NCI-H345 (cell line): ENCODE measurements at regions not wholly inside any gene's neighbourhood (a gene's known extent, or its start where the extent isn't known, plus 50 kb on each side); places are given as distances from the start of the nearest gene placed in this dataset.
"Not testable (repeated sequence)": the region's sequence is repeated elsewhere in the genome, so short reads cannot be mapped to it uniquely, and the experiment has no call there.

Experiments
- DNase-seq: peaks from one replicate; lab custom pipeline; 2025; lab: John Stamatoyannopoulos, UW

DNA sequence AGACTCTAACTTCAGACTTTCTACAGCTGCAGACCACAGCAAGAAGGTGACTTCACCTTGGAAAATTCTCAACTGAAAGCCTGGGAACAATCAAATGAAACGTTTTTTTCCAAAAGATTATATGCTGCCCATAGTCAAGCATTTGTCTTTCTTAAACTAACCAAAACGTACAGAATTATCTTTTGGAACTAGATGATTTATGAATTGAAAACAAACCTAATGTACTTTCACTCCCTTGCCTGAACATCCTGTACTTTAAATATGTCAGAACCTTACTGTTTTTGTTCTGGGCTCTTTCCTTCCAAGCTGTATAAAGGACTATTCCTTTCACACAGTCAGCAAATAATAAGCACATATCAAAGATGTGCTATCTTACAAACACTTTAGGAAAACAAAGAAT, 62.4 kb upstream of the TNFAIP3 start:
- no peak for DNase-seq

DNA sequence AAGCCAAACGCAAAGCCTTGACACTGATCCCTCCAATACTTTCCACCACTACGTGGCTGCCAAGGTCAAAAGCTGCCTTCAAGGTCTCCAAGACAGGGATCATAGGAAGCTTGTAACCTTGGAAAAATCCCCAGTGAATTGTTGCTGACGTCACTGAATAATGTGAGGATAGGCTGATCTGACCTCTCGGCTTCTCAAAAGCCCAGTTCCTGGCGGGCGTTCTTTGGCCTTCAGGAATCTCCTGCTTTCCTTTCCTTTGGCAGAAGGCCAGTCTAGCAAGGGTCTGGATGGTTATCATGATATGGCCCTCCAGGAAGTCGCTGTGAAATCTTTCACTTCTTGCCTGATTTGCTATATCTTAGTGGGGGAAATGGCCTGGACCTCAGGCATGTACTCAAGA, 61.4 kb upstream of the TNFAIP3 start:
- no peak for DNase-seq

DNA sequence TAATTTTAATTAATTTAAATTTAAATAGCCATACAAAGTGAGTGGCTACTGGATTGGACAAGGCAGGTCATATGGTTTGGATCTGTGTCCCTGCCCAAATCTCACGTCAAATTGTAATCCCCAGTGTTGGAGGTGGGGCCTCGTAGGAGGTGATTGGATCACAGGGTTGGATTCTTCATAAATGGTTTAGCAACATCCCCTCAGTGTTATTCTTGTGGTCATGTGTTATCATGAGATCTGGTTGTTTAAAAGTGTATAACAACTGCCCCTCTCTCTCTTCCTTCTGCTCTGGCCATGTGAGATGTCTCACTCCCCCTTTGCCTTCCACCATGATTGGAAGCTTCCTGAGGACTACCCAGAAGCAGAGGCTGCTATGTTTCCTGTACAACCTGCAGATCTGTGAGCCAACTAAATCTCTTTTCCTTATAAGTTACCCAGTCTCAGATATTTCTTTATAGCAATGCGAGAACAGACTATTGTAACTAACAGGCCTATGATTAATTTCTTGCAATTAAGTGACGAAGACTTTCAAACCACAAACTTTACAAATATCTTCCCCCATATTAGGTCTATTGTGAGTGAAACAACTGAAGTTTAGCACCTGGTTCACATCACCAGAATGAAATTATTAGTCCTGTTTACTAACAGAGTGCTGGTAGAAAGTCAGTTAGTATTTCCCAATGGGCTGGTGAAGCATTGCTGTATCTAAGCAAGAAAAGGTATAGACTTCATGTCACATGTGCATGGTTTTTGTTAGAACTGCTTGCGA, 60.0 kb upstream of the TNFAIP3 start:
- no peak for DNase-seq

DNA sequence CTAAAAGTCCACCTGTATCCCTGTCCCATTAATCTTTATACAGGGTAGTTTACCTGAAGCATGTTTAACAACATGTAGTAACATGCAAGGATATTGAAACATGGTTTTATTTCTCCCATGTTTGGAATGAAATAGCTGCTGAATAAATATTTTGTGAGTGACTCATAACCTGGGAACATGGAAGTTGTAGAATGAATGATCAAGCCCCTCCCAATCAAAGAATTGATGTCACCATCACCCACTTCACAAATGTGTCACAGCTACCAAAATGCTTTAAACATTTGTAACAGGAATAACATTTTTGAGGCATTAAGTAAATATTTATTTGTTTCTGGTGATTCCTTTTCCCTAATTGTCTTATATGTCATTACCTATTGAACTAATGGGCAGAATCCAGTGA, 58.9 kb upstream of the TNFAIP3 start:
- no peak for DNase-seq

DNA sequence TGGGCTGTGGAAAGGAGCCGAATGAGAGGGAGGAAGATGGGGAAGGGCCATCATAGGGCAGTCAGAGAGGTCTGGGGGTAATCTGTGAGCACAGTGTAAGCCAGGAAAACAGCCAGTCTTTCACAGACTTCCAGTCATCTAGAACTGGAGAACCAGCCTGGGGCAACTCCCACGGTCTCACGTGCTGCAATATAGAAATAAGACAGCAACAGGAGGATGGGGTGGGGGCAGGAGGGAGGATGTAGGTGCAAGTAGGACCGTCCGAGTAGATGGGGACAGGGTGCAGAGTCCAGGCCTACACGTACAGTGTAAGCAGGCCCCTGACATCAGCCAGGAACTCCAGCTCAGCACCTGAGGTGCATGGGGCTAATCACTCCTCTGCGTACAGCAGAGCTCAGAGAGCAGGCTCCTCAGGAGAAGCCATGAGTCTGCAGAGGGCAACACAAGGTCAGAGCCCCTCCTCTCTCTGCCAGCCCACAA, 58.2 kb upstream of the TNFAIP3 start:
- DNase-seq: no peak

DNA sequence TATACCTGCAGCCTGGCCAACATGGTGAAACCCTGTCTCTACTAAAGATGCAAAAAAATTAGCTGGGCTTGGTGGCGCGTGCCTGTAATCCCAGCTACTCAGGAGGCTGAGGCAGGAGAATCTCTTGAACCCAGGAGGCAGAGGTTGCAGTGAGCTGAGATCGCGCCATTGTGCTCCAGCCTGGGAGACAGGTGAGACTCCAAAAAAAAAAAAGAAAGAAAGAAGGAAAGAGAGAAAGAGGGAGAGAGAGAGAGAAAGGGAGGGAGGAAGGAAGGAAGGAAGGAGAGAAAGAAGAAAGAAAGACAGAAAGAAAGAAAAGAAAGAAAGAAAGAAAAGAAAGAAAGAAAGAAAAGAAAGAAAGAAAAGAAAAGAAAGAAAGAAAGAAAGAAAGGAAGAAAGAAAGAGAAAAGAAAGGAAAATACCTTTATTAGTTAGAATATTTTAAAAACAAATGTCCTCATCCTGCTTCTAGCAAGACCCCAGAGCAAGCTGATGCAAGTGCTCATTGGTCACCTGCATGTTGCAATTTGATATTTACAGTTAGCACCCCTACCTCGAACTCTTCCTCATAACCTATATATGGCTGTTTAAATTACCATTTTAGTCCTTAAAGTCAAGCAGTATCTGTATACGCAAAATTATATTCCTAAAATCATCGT, 57.0 kb upstream of the TNFAIP3 start:
- not testable (repeated sequence) for DNase-seq

DNA sequence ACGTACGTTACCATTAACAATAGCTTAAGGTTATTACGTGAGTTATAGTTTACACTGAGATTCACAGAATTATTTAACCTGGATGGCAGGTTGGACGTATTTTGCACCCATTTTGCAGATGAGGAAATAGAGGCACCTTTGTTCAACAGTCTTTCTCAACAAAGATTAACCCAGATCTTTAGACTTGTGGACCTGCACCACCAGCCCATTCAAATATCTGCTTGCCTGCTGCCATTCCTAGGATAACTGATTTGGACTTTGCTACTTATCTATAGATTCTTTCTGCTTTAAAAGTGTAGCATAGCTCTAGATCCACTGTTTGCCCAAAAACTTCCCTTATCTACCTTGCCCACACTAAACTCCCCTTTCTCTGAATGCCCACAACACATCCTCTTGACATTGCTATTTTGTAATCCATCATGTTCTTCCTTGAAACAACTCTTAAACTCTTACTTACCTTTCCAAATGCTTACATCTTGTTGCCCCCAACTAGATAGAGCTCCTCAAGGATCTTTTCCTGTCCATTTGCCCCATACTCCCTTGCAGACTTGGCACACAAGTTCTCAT, 56.4 kb upstream of the TNFAIP3 start:
- no peak for DNase-seq

DNA sequence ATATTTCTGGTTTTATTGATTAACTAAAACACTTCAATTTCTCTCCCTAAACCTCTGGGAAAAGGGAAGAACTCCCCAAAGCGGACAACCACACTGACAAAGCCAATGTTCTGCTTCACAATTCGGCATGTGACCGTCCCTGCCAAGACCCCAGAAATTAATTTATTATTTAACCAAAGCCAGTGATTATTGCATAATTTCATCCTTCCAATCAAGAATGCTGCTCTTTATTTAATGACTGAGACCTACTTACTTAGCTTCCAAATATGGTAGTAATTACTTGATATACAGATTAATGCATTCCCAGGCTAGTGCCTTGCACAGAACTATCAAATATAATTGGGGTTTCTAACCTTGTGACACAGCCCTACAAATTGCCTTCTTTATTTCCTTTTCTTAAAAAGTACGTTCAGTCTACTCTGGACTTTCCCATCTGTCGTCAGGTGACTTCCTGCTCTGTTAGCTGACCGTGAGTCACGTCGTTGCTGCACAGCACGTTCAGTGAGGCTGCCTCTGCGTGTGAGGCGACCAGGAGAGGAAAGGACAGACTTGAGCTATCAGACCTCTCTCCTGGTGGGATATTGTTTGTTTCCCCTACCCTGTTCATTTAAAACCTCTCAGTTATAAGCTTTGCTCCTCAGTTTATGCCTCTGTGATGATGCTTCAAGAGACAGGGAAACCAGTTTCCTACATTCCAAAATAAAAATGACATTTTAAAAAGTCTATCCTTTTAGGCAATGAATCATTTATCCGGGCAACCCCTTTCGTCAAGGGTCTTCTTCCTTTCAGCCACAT, 55.7 kb upstream of the TNFAIP3 start:
- DNase-seq: no peak

DNA sequence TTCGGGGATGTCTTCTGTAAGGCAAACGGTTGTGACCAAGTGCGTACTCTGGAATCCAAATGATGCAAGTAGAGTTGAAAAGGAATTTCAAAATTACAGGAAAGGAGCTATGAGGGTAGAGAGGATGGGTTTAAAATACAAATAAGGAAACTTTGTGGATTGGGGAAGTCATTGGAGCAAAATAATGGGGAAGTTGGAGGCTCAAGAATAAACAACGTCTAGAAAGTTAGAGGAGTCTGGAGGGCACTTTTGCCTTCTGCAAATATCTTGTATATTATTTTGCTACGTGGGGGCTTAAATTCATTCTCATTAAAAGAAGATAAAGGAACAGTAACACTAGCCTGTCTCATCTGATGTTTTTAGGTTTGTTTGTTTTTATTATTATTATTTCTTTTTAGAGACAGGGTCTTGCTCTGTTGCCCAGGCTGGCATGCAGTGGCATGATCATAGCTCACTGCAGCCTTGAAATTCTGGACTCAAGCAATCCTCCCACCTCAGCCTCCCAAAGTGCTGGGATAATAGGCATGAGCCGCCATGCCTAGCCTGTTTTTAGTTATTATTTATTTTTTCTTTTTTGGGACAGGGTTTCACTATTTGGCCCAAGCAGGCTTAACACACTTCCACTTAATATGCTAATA, 55.0 kb upstream of the TNFAIP3 start:
- DNase-seq: no peak

DNA sequence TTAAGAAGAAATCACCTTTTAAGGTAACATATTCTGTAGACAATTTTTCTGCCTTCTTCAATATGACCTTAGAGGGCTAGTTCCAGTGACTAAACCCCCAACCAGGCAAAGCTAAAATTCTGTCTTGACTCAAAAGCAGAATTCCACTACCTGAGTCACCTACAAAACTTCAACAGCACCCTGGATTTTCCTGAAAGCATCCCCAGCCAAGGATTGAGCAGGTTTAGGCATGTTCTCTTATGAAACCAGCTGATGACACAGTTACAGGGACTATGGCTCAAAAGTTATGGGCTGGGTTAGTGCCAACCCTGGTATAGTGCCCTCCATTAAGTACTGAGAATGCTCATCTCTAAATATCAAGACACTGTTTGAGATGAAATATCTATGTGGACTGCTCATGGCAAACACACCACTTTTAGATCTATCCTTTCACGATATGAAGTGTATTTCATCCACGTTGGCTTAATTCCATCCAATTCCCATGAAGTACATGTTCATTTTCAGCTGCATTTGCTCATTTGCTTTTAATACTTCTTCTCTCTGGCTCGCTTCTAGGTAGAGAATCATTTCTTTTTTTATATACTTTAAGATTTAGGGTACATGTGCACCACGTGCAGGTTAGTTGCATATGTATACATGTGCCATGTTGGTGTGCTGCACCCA, 53.6 kb upstream of the TNFAIP3 start:
- no peak for DNase-seq

DNA sequence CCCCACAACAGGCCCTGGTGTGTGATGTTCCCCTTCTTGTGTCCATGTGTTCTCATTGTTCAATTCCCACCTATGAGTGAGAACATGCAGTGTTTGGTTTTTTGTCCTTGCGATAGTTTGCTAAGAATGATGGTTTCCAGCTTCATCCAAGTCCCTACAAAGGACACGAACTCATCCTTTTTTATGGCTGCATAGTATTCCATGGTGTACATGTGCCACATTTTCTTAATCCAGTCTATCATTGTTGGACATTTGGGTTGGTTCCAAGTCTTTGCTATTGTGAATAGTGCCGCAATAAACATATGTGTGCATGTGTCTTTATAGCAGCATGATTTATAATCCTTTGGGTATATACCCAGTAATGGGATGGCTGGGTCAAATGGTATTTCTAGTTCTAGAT, 53.0 kb upstream of the TNFAIP3 start:
- not testable (repeated sequence) for DNase-seq

DNA sequence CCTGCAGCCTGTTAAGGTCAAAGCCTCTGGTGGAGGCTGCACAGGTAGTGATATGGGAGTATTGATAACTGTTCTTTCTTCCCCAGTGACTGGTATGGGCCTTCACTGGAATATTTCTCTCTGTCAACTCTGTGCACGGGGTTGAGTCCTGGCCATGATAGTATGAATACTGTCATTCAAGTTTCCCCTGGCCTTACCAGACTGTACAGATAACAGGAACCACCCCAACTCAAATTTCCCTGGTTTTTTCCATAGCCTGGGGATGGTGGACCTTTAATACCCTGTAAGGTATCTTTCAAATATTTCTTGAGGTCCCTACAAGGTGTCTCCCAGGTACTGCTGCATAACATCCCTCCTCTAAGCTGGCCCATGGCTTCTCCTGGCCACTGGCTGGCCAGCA, 51.4 kb upstream of the TNFAIP3 start:
- no peak for DNase-seq

DNA sequence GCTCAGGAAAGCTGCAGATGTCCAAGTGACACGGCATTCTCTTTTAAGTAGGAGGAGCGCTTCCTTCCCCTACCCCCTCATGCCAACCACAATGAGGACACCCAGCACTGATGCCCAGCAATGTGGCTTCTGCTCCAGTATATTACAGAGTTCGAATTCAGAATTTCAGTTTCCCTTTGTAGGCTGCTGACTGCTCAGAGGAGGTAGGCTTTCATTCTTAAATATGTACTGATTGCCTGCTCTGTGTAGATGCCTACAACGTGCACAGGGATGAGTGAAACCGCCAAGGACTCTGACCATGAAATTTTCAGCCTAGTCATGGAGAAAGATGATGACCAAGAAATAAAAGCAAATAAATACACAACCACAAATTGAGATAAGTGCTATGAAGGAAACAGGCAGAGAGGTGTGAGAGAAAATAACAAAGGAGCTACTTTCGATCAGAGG, 50.9 kb upstream of the TNFAIP3 start:
- no peak for DNase-seq

DNA sequence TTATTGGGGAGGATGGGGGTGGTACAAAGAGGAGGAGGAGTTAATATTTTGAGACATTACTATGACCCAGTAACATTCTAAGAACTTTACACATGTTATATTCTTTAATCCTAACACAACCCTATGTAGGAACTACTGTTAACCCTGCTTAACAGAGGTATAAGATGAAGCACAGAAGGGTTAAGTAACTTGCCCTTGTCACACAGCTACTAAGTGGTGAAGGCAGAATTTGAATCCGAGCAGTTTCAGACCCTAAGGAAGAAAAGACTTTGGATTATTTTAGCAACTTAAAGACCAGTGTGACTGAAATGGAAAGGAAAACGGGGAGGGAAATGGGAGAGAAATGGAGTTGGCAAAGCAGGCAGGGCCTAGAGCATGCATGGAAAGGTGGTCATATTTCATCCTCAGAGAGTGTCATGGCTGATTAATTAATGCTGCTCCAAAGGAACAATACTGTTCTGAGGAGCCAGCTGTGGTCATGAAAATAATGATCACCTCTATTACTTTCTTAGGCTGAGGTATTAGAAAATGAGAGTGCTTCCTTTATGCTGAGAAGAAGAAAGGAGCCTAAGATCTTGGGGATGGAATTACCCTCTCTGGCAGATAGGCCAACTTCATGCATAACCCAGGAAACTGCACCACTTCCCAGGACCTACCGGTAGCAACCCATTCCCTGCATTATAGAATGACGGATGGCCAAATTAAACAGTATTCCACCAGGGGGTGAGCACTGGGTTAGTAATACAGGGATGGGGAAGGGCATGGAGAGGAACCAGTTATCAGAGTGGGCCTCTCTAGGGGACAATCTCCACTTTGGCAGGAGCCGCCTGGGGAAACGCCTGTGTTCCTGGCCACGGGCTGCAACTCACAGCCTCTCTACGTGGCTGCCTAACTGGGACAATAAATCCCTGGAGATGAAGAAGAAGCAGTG, 50.1 kb upstream of the TNFAIP3 start:
- DNase-seq: no peak
